HepG2 (cell line): ENCODE measurements at regions not wholly inside any gene's neighbourhood (a gene's known extent, or its start where the extent isn't known, plus 50 kb on each side); places are given as distances from the start of the nearest gene placed in this dataset.

Source experiments
- FOXA1 ChIP-seq, 2 experiments: fragments of 450-650 bp in 1 of 2; sonication (generic) in 1 of 2; formaldehyde crosslinking in 1 of 2; IDR thresholded peaks; 2 replicates each; pipeline versions ENCODE4 v1.4.0 to v1.6.1; 2016 to 2020; ENCODE audit warnings: missing genetic modification reagents in 1 of 2
- JUND ChIP-seq: sonication (generic); formaldehyde crosslinking; IDR thresholded peaks from 2 replicates; pipeline ENCODE4 v1.8.0; 2022; ENCODE audit warnings: mild to moderate bottlenecking, missing genetic modification reagents
- KLF12 ChIP-seq: sonication (generic); formaldehyde crosslinking; IDR thresholded peaks from 2 replicates; pipeline ENCODE4 v1.4.0; 2020; ENCODE audit warnings: missing genetic modification reagents, borderline replicate concordance
- NCOR1 ChIP-seq: fragments of 200-600 bp; sonication (generic); IDR thresholded peaks from 2 replicates; pipeline ENCODE4 v1.7.0; 2017; ENCODE audit warnings: antibody characterized with exemption, low read length, borderline replicate concordance
- POLR2A ChIP-seq, 2 experiments: IDR thresholded peaks; 2 replicates each; pipeline ENCODE4 v1.6.1; 2011; ENCODE audit warnings: low read depth in 2 of 2, low read length in 2 of 2, mild to moderate bottlenecking in 1 of 2, moderate library complexity in 1 of 2; ENCODE audit not compliant: insufficient read depth in 1 of 2
- ZFP37 ChIP-seq: sonication (generic); formaldehyde crosslinking; IDR thresholded peaks from 2 replicates; pipeline ENCODE4 v1.4.0; 2020; ENCODE audit warnings: missing genetic modification reagents, borderline replicate concordance
- ZNF562 ChIP-seq: sonication (generic); formaldehyde crosslinking; IDR thresholded peaks from 2 replicates; pipeline ENCODE4 v1.8.0; 2022; ENCODE audit warnings: missing genetic modification reagents, borderline replicate concordance
- ZNF850 ChIP-seq: sonication (generic); formaldehyde crosslinking; conservative IDR thresholded peaks from 2 replicates; pipeline ENCODE4 v1.9.0; 2021; ENCODE audit warnings: mild to moderate bottlenecking, missing genetic modification reagents
- TF ChIP-seq, protein P1 (sequence below): sonication (generic); formaldehyde crosslinking; IDR thresholded peaks from 2 replicates; pipeline ENCODE4 v1.4.0; 2020; ENCODE audit warnings: missing genetic modification reagents
- TF ChIP-seq, protein P2 (sequence below): sonication (generic); formaldehyde crosslinking; IDR thresholded peaks from 2 replicates; pipeline ENCODE4 v1.8.1; 2023; ENCODE audit warnings: mild to moderate bottlenecking, inconsistent platforms, moderate library complexity, missing genetic modification reagents, borderline replicate concordance
- TF ChIP-seq, protein P3 (sequence below): sonication (generic); formaldehyde crosslinking; IDR thresholded peaks from 2 replicates; pipeline ENCODE4 v1.5.0; 2020; ENCODE audit warnings: mild to moderate bottlenecking, missing genetic modification reagents, moderate library complexity
- TF ChIP-seq, protein P4 (sequence below): sonication (generic); formaldehyde crosslinking; IDR thresholded peaks from 2 replicates; pipeline ENCODE4 v1.4.0; 2020; ENCODE audit warnings: low read depth, mild to moderate bottlenecking, missing genetic modification reagents

DNA sequence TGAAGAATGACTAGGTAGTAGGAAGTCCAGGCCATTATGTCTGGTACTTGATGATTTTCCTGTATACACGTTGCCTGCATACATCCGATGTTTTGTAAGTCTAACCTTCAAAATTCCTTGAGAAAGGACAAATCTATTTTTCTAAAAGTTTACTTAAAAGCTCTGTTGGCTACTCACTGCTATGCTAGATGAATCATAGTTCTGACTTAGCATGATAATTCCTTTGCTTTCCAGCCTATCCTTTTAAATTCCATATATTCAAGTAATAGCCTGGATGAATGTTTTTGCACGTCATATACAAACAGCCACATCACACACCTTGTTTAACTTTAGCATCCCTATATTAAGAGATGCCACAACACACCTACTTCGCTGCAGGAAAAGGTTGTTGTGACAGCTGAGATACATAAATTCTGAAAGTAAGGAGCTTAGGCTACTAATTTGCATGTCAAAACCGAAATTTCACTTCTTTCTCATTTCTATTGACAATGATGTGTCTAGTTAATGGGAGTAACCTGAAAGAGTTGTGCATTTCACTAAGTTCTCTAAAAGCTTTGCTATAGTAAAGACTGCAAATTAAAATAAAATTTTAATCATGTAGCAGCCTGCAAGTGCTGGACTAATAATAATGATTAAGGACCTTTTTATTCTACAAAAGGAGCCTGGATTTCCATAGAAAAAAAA lies 1116.4 kb downstream of the JRKL start:
- TF ChIP-seq ZFP37 (no peak), NCOR1 (no peak), ZNF850 (no peak), JUND (CRISPR knock-in tag) (no peak), FOXA1 (IDR thresholded peaks at IDR 0.05) (no peak), FOXA1 (CRISPR knock-in tag; IDR thresholded peaks at IDR 0.05) (no peak), KLF12 (no peak), POLR2A (IDR thresholded peaks at IDR 0.05; ENCODE audit: insufficient read depth in 1 of 2, low read depth in 2 of 2, low read length in 2 of 2) (no peak), ZNF562 (no peak)
- TF ChIP-seq, protein P1, sequence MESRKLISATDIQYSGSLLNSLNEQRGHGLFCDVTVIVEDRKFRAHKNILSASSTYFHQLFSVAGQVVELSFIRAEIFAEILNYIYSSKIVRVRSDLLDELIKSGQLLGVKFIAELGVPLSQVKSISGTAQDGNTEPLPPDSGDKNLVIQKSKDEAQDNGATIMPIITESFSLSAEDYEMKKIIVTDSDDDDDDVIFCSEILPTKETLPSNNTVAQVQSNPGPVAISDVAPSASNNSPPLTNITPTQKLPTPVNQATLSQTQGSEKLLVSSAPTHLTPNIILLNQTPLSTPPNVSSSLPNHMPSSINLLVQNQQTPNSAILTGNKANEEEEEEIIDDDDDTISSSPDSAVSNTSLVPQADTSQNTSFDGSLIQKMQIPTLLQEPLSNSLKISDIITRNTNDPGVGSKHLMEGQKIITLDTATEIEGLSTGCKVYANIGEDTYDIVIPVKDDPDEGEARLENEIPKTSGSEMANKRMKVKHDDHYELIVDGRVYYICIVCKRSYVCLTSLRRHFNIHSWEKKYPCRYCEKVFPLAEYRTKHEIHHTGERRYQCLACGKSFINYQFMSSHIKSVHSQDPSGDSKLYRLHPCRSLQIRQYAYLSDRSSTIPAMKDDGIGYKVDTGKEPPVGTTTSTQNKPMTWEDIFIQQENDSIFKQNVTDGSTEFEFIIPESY (CRISPR knock-in tag) = no peak
- TF ChIP-seq, protein P2, sequence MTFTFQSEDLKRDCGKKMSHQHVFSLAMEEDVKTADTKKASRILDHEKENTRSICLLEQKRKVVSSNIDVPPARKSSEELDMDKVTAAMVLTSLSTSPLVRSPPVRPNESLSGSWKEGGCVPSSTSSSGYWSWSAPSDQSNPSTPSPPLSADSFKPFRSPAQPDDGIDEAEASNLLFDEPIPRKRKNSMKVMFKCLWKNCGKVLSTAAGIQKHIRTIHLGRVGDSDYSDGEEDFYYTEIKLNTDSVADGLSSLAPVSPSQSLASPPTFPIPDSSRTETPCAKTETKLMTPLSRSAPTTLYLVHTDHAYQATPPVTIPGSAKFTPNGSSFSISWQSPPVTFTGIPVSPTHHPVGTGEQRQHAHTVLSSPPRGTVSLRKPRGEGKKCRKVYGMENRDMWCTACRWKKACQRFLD (CRISPR knock-in tag) = no peak
- TF ChIP-seq, protein P3, sequence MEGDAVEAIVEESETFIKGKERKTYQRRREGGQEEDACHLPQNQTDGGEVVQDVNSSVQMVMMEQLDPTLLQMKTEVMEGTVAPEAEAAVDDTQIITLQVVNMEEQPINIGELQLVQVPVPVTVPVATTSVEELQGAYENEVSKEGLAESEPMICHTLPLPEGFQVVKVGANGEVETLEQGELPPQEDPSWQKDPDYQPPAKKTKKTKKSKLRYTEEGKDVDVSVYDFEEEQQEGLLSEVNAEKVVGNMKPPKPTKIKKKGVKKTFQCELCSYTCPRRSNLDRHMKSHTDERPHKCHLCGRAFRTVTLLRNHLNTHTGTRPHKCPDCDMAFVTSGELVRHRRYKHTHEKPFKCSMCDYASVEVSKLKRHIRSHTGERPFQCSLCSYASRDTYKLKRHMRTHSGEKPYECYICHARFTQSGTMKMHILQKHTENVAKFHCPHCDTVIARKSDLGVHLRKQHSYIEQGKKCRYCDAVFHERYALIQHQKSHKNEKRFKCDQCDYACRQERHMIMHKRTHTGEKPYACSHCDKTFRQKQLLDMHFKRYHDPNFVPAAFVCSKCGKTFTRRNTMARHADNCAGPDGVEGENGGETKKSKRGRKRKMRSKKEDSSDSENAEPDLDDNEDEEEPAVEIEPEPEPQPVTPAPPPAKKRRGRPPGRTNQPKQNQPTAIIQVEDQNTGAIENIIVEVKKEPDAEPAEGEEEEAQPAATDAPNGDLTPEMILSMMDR = no peak
- TF ChIP-seq, protein P4, sequence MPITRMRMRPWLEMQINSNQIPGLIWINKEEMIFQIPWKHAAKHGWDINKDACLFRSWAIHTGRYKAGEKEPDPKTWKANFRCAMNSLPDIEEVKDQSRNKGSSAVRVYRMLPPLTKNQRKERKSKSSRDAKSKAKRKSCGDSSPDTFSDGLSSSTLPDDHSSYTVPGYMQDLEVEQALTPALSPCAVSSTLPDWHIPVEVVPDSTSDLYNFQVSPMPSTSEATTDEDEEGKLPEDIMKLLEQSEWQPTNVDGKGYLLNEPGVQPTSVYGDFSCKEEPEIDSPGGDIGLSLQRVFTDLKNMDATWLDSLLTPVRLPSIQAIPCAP (CRISPR knock-in tag) = no peak
